ENCODE measurements at regions not wholly inside any gene's neighbourhood (a gene's known extent, or its start where the extent isn't known, plus 50 kb on each side); places are given as distances from the start of the nearest gene placed in this dataset.

- ChIA-PET CTCF (no interaction called here), POLR2A (no interaction called here)
- DNase-seq (ENCODE audit: low read depth, low spot score): no peak
- no peak overlapping the region for H3K4me3 ChIP-seq (ENCODE audit: low read depth, low read length)
- TF ChIP-seq CTCF (IDR thresholded peaks at IDR 0.05; ENCODE audit: insufficient read depth, low read length, missing control alignments): no peak
Observed at GRCh38 chr13:82569581-82569980, 1312.7 kb downstream of the SLITRK1 start.

GRCh38 chr13:82566864-82567263 lies 1315.4 kb downstream of the SLITRK1 start:
- DNase-seq (ENCODE audit: low read depth, low spot score): no peak
- ChIA-PET CTCF (no interaction called here), POLR2A (no interaction called here)
- no peak overlapping the region for H3K4me3 ChIP-seq (ENCODE audit: low read depth, low read length)
- no peak for TF ChIP-seq CTCF (IDR thresholded peaks at IDR 0.05; ENCODE audit: insufficient read depth, low read length, missing control alignments)

GRCh38 chr13:82565201-82565600 lies 1317.1 kb downstream of the SLITRK1 start:
- H3K4me3 ChIP-seq (ENCODE audit: low read depth, low read length): no peak overlapping the region
- CTCF ChIA-PET: no interaction called here
- TF ChIP-seq CTCF (IDR thresholded peaks at IDR 0.05; ENCODE audit: insufficient read depth, low read length, missing control alignments): no peak
- no peak for DNase-seq (ENCODE audit: low read depth, low spot score)
- POLR2A ChIA-PET: no interaction called here

- H3K4me3 ChIP-seq (ENCODE audit: low read depth, low read length): no peak overlapping the region
- ChIA-PET CTCF (no interaction called here), POLR2A (no interaction called here)
- no peak for DNase-seq (ENCODE audit: low read depth, low spot score)
- TF ChIP-seq CTCF (IDR thresholded peaks at IDR 0.05; ENCODE audit: insufficient read depth, low read length, missing control alignments): no peak
Observed at GRCh38 chr13:82560889-82561288, 1321.4 kb downstream of the SLITRK1 start.

GRCh38 chr13:82522872-82523271 lies 1359.4 kb downstream of the SLITRK1 start:
- ChIA-PET POLR2A (no interaction called here), CTCF (no interaction called here)

GRCh38 chr13:82506805-82507414 lies 1375.4 kb downstream of the SLITRK1 start:
- ChIA-PET POLR2A (no interaction called here), CTCF (no interaction called here)
- no peak for DNase-seq (ENCODE audit: low read depth, low spot score)
- H3K4me3 ChIP-seq (ENCODE audit: low read depth, low read length): no peak overlapping the region
- no peak for TF ChIP-seq CTCF (IDR thresholded peaks at IDR 0.05; ENCODE audit: insufficient read depth, low read length, missing control alignments)

More at GRCh38 chr13:82522872-82523271, 1359.4 kb downstream of the SLITRK1 start:
- DNase-seq (ENCODE audit: low read depth, low spot score): no peak
- H3K4me3 ChIP-seq (ENCODE audit: low read depth, low read length): no peak overlapping the region
- no peak for TF ChIP-seq CTCF (IDR thresholded peaks at IDR 0.05; ENCODE audit: insufficient read depth, low read length, missing control alignments)
